GM12873 (cell line): ENCODE measurements at regions not wholly inside any gene's neighbourhood (a gene's known extent, or its start where the extent isn't known, plus 50 kb on each side); places are given as distances from the start of the nearest gene placed in this dataset.

Experiments
- TF ChIP-seq, protein P1 (sequence below): IDR thresholded peaks from 2 replicates; pipeline ENCODE4 v1.5.1; 2012; ENCODE audit warnings: low read depth, mild to moderate bottlenecking, moderate library complexity, low read length, control low read depth; ENCODE audit not compliant: insufficient read depth; ENCODE audit errors: missing control alignments

DNA sequence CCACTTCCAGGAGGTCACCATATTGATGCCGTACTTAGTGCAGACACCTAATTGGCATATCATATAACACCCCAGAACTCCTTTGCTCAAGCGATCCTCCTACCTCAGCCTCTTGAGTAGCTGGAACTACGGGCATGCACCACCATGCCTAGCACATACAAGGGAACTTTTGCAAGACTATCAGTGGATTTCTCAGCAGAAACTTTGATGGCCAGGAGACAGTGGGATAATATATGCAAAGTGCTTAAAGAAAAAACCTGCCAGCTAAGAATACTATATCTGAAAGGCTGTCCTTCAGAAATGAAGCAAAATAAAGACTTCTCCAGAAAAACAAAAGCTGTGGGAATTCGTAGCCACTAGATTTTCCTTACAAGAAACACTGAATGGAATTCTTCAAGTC lies 387.1 kb downstream of the DHX35 start:
- TF ChIP-seq, protein P1, sequence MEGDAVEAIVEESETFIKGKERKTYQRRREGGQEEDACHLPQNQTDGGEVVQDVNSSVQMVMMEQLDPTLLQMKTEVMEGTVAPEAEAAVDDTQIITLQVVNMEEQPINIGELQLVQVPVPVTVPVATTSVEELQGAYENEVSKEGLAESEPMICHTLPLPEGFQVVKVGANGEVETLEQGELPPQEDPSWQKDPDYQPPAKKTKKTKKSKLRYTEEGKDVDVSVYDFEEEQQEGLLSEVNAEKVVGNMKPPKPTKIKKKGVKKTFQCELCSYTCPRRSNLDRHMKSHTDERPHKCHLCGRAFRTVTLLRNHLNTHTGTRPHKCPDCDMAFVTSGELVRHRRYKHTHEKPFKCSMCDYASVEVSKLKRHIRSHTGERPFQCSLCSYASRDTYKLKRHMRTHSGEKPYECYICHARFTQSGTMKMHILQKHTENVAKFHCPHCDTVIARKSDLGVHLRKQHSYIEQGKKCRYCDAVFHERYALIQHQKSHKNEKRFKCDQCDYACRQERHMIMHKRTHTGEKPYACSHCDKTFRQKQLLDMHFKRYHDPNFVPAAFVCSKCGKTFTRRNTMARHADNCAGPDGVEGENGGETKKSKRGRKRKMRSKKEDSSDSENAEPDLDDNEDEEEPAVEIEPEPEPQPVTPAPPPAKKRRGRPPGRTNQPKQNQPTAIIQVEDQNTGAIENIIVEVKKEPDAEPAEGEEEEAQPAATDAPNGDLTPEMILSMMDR = no peak

DNA sequence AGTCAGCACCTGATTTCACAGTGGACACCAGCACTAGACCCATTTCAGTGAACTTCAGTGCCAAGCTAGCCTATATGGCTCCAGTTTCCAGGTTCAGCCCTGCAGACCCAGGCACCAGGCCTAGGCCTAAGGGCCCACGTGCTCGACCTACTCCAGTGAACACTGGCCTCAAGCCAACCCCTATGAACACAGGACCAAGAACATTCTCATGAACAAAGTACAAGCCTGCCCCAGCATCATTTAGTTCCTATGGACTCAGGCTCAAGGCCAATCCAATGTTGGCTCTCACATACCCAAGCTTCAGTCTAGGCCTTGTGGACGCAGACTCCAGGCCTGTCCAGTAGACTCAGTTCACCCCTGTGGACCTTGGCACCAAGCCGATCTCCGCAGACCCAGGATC lies 385.5 kb downstream of the DHX35 start:
- TF ChIP-seq, protein P1 = no peak

DNA sequence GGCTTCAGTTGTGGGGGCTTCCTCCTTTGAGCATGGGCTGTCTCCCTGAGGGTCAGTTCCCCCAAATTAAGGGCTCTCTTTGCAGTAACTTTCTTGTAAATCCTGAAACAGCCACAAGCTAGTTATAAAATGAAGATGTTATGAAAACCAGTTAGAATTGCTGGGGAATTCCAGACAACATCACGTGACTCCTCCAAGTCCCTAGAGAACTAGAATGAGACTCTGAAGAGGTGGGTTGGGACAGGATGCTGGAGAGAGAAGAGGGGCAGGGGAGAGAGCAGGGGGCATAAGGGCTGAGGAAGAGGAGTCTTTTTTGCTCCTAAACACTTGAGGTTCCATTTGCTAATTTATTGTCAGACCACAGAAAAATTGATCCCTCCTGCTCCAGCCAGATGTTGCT lies 380.3 kb downstream of the DHX35 start:
- TF ChIP-seq, protein P1 = no peak

DNA sequence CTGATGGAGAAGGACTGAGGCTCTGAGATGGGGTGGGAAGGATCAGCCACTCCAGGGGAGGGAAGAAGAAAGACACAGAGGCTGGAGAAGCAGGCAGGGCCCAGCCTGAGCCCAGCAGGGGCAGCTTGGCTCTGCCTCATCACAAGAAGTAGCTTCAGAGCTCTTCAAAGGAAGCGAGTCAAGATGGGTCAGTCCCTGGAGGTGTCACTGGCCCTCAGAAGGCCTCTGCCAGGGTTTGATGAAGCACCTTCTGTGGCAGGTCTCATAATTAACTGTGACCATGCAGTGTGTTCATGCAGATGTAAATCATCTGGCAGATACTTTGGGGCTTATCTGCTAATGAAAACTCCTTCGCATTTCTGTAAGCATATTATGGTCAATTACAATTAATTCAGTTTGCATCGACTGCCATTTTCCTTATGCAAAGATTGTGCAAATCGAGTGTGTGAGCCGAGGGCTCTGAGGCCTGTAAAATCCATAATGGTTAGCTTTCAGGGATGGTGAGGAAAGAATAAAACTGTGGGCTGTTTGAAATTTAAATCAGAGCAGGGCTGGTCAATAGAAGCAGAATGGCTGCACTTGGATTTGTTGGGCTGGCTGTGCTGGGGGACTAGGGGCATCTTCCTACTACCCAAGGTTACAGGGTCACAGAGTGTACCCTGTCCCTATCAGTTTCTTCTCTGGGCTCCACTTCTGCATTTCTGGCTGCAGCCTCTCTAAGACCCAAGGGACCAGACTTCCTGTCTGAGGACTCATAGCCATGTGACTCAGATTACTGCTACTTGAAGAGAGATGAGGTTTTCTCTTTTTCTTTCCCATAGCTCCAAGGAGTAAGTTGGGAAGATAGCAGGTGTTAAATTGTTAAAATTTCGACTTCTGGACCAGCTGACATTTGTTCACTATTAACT lies 376.6 kb downstream of the DHX35 start:
- TF ChIP-seq, protein P1 = no peak

DNA sequence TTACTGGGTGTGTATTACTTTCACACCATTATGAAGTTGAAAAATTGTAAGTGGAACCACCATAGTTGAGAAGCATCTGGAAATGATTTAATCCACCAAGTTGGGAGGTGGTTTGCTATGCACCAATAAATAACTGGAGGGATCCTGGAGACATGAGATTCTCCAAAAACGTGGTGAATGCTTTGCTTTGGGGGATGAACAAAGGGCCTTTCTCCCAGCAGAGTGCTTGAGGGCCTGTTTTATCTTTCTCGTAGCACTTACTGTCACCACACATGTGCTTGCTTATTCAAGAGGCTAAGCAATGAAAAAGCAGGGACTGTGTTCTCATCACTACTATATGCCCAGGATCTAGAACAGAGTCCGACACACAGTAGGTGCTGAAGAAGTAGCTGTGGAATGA lies 371.1 kb downstream of the DHX35 start:
- TF ChIP-seq, protein P1 = no peak

DNA sequence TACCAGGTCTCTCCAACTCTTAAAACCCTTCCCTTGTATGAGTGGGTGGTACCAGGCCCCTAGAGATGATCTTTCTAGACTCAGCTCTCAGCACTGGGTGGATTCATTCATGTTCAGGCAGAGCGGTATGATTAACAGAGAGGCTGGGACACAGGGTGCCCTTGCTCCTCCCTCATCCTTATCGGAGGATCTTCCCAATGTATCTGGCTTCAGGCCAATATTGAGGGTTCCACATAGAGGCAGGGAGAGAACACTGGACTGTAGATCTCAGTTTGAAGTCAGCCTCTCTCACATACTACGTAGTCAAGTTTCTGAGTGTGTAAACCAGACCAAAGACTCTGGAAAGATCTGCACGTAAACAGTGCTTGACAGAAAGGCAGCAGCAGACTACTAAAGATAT lies 366.2 kb downstream of the DHX35 start:
- TF ChIP-seq, protein P1 = no peak

DNA sequence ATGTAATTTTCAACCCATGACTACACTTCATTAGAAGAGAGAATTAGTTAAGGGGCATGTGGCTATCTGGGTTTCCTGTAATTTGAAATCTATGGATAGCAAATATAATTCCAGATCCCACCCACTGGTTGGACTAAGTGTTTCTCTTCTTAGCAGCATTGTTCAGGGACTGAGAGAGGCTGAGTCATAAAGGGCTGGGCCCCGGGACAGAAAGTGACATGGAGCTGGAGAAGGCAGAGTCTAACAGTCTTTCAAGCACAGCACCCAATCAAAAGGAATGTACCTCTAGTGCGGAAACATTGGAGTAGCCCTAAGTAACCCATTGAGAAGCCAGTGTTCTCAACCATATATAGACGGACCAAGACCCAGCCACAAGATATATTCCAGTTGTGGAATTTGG lies 363.9 kb downstream of the DHX35 start:
- TF ChIP-seq, protein P1 = no peak
